GM19468 (cell line): ENCODE measurements at regions not wholly inside any gene's neighbourhood (a gene's known extent, or its start where the extent isn't known, plus 50 kb on each side); places are given as distances from the start of the nearest gene placed in this dataset.

Experiments used
- ATAC-seq: cut with Tn5 transposase; IDR thresholded peaks from one replicate; pipeline ENCODE4 v1.9.1; 2021; ENCODE audit warnings: mild to moderate bottlenecking, moderate library complexity, moderate number of reproducible peaks; ENCODE audit not compliant: unreplicated experiment; ENCODE audit errors: extremely low read depth

- ATAC-seq: no peak
These were observed 118.4 kb downstream of the ETAA1 start for GRCh38 chr2:67515538-67515937.

GRCh38 chr2:67516362-67516761, 119.2 kb downstream of the ETAA1 start:
- no peak for ATAC-seq

- no peak for ATAC-seq
These were observed 119.9 kb downstream of the ETAA1 start for GRCh38 chr2:67516899-67517530.

DNA sequence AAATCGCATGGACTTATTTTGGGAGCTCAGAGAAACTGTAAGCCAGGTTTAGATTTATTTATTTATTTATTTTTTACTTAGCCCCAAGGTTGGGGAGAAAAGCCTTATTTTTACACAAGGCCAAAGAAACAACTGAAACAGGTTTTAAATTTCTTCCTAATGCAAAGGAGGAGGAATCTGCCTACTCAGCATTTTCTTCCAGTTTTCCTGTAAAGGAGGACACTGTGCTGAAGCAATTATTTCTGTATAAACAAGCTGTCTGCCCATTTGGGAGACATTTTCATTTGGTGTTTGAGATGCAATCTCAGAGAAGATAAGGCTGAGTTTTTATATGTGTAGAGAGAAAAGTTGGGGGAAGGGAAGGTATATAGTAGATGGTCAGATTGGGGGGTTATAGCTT, 125.0 kb downstream of the ETAA1 start:
- ATAC-seq: no peak

DNA sequence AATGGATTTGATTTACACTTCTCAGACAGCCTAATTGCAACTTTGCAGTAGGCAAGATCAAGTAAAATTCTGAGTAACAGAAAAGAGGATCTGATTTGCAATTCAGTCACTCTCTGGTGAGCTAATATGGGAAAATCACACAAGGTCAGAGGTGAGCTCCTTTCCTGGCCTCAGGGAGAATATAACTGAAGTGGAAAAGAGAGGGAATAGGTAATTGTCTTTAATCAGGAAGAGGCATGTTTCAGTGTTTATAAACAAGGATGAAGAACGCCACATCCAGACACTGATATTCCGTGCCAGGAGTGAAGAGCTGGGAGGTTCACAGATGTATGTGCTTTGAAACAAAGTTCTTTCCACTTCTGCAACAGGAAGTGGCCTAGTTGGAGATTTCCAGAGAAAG, 127.1 kb downstream of the ETAA1 start:
- no peak for ATAC-seq

GRCh38 chr2:67524777-67525176, 127.6 kb downstream of the ETAA1 start:
- no peak for ATAC-seq

DNA sequence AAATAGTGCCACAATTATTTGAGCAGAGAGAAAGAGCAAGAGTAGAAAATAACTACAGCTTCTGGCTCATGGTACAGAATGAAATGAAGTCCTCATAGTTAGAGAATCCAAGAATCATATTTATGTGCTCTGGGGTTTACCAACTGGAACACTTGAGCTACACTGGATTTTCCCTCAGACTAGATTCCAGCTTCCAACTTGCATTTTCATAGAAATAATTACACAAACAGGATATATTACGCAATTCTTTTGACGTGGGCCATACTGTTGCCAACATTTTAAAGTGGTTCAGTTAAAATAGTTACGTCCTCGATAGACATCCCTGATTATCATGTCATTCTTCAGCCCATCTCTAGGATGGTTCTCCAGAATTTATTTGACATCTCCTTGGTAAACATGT, 129.2 kb downstream of the ETAA1 start:
- no peak for ATAC-seq

- ATAC-seq: no peak
These were observed 131.2 kb downstream of the ETAA1 start for GRCh38 chr2:67528320-67528719.

- no peak for ATAC-seq
These were observed 135.3 kb downstream of the ETAA1 start for GRCh38 chr2:67532387-67532786.

DNA sequence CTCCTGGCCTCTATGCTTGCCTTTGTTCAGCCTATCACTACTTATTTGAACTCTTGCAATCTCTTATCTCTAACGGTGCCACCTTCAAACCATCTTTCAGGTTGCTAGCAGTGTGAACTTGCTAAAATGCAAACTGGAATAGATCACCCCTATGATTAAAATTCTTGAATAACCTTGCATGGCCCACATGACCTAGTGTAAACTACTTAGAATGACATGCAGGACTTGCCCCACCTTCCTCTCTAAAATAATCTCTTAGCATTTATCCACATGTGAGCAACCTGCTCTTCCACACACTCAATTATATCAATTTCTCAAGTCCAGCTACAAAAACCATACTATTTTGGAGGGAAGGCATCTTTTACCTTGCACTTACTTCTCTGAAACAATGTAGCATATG, 137.6 kb downstream of the ETAA1 start:
- no peak for ATAC-seq

GRCh38 chr2:67540962-67541361, 143.8 kb downstream of the ETAA1 start:
- no peak for ATAC-seq

DNA sequence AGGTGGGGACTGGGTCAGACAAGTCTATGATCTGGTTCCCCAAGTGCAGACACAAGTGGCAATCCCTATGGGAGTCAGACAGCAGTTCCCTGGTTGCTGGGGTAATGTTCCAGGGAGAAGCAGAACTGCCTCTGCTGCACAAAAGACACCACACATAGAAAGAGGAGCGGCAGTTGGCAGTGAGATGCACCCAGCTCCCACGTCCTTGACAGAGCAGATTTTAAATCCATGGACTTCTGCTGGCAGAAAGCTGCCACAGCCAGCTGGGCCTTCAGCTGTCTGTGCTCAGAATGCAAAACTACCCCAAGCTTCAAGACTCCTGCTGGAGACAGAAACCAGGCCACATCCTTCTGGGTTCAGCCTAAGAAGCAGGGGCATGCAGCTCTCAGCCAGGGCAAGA, 147.2 kb downstream of the ETAA1 start:
- no peak for ATAC-seq

GRCh38 chr2:67548317-67549201, 151.4 kb downstream of the ETAA1 start:
- no peak for ATAC-seq

- ATAC-seq: no peak
These were observed 162.0 kb downstream of the ETAA1 start for GRCh38 chr2:67559156-67559555.

DNA sequence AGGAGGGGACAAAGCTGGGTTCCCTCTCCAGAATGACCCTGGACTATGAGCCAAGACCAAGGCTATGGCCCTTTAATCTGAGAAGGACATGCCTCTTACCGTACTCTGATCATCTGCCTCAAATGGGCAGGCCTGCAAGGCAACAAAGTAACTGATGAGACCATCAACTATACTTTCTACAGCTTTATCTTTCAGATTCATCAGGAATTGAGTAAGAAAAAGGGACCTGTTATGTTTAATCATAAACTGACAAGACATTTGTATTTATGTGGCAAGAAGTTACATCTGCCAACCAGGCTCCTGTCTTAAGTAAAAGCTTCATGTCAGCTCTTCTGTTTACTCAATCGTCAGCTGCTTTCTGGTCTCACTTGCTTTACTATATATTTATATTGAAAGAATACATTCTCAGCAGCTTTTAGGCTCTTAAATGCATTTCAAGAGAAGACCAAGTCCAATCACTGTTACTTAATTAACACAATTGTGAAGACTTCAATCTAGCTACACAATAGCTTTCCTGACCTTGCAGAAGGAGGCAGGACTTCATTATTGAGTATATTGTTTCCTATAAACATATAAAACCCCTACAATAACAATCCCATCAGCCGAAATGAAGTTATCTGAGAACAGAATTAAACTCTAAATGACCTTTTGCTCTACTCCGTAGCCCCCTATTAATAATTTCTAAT, 163.8 kb downstream of the ETAA1 start:
- no peak for ATAC-seq

DNA sequence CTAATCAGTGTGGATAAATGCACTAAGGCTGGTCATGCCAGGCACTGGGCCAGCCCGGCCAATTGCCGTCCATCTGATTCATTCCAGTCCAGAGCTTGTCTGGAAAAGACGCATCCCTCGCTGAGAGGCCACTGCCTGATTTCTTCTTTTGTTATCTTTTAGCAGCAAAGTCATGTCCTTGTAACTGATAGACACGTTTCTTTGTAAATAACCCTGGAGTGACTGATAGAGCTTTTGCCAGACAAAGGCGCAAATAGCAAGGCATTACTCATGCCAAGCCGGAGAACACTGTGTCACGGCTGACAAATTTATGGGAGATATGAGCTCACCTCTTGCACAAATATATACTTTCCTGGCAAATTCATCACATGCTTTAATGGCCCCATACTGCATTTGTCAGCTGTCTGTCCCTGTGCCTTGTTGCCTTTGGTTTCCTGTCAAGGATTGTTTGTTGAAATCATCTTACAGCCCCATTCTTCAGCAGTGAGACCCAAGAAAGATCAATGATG, 164.4 kb downstream of the ETAA1 start:
- no peak for ATAC-seq

DNA sequence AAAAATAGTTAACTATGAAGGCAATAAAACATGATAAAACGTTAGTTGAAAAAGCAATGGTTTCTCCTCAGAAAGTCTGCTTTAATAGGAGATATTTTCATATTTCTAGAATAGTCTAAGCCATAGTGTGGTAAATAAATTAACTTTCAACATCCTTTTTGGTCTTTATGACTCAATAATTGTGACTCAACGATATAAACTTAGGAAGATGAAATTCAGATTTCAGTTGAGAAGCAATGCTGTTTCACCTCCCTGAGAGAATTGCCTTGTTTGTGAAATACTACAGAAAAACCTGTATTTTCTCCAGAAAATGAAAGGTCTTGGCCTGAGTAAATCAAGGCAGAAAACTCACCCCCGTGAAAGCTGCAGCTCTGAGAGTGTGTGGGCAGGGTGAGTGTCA, 166.9 kb downstream of the ETAA1 start:
- no peak for ATAC-seq

- no peak for ATAC-seq
These were observed 167.5 kb downstream of the ETAA1 start for GRCh38 chr2:67564626-67565025.

DNA sequence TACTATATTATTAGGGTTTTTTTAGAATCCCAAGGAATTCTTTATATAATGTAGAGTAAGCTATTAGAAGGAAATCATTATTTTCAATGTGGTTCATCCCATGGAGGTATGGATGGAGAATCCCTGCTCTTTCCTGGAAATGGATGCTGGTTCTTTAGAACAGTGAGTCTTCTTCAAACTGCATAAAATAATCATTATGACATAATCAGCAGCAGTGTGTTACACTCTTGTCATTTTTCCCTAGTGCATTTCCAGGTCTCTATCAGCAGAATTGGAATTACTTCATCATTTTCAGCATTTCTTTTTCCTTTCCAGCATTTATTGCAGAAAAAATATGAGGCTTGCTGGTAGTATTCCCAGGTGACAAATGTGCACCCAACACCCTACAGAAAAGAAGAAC, 168.1 kb downstream of the ETAA1 start:
- no peak for ATAC-seq

DNA sequence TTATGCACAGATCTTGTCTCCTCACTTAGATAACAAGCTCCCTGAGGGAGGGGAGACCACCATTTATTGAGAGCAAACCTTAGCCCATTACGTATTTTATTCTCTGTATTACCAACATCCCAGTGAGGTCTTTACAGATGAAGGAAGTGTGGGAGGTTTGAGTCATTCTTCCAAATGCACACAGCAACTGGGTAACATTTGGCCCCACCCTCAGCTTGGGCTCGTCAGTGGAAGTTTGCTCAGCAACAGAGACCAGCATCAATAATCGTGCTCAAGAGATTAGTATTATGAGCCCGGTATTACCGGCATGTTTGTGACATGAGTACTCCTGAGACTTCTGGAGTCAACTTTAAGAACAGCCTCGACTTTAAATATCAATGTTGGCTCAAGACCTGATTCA, 168.6 kb downstream of the ETAA1 start:
- no peak for ATAC-seq

DNA sequence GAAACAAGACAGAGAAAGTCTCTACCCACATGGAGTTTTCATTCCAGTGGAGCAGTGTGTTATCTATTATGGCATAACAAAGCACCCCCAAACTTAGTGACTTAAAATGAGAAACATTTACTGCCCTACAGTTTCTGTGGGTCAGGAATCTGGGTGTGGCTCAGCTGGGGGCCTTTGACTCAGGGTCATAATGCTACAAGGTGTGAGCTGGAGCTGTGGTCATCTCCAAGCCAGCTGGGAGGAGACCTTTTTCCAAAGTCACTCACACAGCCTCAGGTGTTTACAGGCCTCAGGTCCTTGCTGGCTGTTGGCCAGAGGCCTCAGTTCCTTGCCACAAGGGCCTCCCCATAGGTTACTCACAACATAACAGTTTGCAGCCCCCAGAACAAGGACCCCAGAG, 169.2 kb downstream of the ETAA1 start:
- ATAC-seq: no peak
